HTR-8/SVneo (cell line): ENCODE measurements at regions not wholly inside any gene's neighbourhood (a gene's known extent, or its start where the extent isn't known, plus 50 kb on each side); places are given as distances from the start of the nearest gene placed in this dataset.

ENCODE experiments used
- DNase-seq: peaks from one replicate; pipeline ENCODE4 v3.0.0; 2011; ENCODE audit warnings: low spot score, mixed read lengths; ENCODE audit not compliant: insufficient read length
- FAIRE-seq: peaks from 2 replicates; lab custom pipeline; 2011; peaks lifted over from hg19 to GRCh38; lab: Jason Lieb, UNC

- no peak for DNase-seq
- FAIRE-seq, result no peak
These were observed 127.2 kb downstream of the C9orf50 start for GRCh38 chr9:129493706-129494047.

- DNase-seq, result no peak
- FAIRE-seq, result no peak
These were observed 127.7 kb downstream of the C9orf50 start for GRCh38 chr9:129493002-129493705.

- DNase-seq (no peak), FAIRE-seq (no peak)
These were observed 129.4 kb downstream of the C9orf50 start for GRCh38 chr9:129491487-129491855.

- DNase-seq, result no peak
- no peak for FAIRE-seq
These were observed 130.1 kb downstream of the C9orf50 start for GRCh38 chr9:129490583-129491486.

GRCh38 chr9:129489838-129490582 lies 130.9 kb downstream of the C9orf50 start:
- FAIRE-seq, result no peak

GRCh38 chr9:129487658-129488483 lies 133.0 kb downstream of the C9orf50 start:
- DNase-seq (peak; percentile 29), FAIRE-seq (no peak)

More at GRCh38 chr9:129489838-129490582, 130.9 kb downstream of the C9orf50 start:
- no peak for DNase-seq

- DNase-seq (no peak), FAIRE-seq (no peak)
These were observed 133.9 kb downstream of the C9orf50 start for GRCh38 chr9:129486756-129487657.

- no peak for FAIRE-seq
These were observed 135.6 kb downstream of the C9orf50 start for GRCh38 chr9:129485145-129485774.

GRCh38 chr9:129484352-129485000 lies 136.4 kb downstream of the C9orf50 start:
- FAIRE-seq, result no peak
- no peak for DNase-seq

More at GRCh38 chr9:129485145-129485774, 135.6 kb downstream of the C9orf50 start:
- DNase-seq, result no peak

- peak; percentile 66 for DNase-seq
- FAIRE-seq, result no peak
These were observed 137.2 kb downstream of the C9orf50 start for GRCh38 chr9:129483415-129484351.

- DNase-seq, result peak; percentile 60
These were observed 138.1 kb downstream of the C9orf50 start for GRCh38 chr9:129482521-129483414.

GRCh38 chr9:129481810-129482511 lies 138.9 kb downstream of the C9orf50 start:
- peak; percentile 15 for DNase-seq
- FAIRE-seq, result no peak

More at GRCh38 chr9:129482521-129483414, 138.1 kb downstream of the C9orf50 start:
- no peak for FAIRE-seq

- DNase-seq, result no peak
- FAIRE-seq, result no peak
These were observed 139.5 kb downstream of the C9orf50 start for GRCh38 chr9:129481424-129481809.

GRCh38 chr9:129480745-129481144 lies 140.2 kb downstream of the C9orf50 start:
- no peak for DNase-seq
- FAIRE-seq, result no peak

GRCh38 chr9:129480227-129480626 lies 140.7 kb downstream of the C9orf50 start:
- FAIRE-seq (no peak), DNase-seq (no peak)
